ENCODE measurements at regions not wholly inside any gene's neighbourhood (a gene's known extent, or its start where the extent isn't known, plus 50 kb on each side); places are given as distances from the start of the nearest gene placed in this dataset.

GRCh38 chr15:73001840-73002239 is 50.4 kb upstream of the NEO1 start:
- DNase-seq (ENCODE audit: low read depth in 2 of 2): no peak

DNA sequence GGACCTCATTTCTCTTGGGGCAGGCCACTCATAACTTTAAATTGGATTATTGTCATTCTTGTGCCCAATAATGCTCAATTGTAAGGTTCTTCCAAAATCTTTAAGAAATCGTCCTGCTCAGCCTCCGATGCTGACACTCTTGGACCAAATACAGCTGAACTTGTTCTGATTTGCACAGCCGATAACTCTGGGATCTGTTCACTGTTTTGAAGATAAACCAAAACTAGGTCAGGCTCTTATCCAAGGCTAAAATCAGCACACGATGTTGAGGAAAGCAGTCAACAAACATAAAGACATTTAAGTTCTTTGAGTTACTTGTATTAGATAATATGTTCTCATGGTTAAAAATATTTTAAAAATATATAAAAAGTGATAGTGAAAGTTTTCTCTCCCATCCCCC is 52.0 kb upstream of the NEO1 start:
- no peak for DNase-seq (ENCODE audit: low read depth in 2 of 2)

DNA sequence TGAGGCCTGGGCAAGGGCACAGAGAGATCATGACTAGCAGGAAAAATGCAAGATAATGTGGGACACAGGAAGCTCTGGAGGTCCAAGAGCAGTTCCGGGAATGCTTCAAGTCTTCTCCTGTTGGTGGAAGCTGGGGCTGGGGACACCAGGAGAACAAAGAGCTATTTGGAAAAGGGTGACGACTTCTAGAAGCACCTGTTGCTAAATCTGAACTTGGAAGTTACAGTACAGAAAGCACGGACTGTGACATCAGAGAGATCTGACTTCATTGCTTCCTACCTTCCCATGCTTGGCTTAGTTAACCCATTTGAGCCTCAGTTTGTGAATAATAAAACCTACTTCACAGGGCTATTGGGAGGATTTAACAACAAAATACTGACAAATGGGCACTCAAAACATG is 52.7 kb upstream of the NEO1 start:
- no peak for DNase-seq (ENCODE audit: low read depth in 2 of 2)

- no peak for DNase-seq (ENCODE audit: low read depth in 2 of 2)
Measured at GRCh38 chr15:72998681-72999466, 53.4 kb upstream of the NEO1 start.

DNA sequence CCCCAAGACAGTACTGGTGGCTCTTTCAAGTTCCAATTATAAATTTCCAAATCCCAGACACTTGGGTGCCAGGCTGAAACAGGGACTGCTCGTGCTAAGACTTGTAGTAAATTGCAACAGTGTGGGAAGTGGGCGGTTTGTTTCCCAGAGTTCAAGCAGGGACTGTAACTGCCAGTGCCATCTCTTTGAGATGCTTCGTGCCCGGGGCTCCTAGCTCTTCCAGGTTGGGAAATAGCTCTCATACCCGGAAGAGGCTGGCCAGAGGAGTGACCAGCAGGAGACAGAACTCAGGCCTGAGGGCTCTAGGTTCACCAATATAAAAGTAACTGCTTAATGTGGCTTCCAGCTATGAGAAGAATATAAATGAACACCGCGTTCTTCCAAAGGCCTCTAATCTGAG is 54.0 kb upstream of the NEO1 start:
- DNase-seq (ENCODE audit: low read depth in 2 of 2): no peak

DNA sequence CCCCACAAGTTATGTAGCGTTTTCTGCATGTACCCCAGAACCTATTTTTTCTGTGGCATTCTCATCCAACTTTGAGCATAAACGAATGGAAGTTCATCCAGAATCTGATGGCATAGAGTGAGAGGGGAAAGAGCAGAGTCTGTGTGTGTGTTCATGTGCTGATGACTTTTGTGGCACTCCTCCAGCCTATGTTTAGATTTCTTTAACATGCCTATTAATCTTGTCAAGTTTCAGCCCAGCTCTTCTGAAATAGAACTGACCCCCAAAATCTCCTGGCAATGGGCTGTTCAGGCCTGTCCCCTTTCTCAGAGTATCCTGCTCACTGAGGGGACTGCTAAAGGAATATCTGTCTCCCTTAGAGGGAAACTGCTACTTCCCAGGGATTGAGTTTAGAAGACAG is 56.4 kb upstream of the NEO1 start:
- no peak for DNase-seq (ENCODE audit: low read depth in 2 of 2)

GRCh38 chr15:72994534-72995177 is 57.6 kb upstream of the NEO1 start:
- no peak for DNase-seq (ENCODE audit: low read depth in 2 of 2)

DNA sequence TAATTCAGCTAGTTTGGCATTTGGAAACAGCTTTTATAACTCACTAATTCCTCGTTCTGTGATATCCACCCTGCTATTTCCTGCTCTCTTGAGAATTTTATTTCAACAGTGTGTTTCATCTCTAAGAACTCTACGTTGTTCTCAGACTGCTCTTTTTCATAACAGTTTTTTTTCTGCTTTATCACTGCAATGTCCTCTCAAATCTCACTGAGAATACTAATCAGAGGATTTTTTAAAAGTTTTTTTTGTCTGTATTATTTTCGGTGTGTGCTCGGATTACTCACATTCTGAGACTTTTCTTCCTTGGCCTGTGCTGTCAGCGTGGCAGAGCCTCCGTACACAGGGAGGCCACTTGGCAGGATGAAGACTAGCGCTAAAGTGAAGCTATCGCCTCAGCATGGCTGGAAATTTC is 59.4 kb upstream of the NEO1 start:
- no peak for DNase-seq (ENCODE audit: low read depth in 2 of 2)

- no peak for DNase-seq (ENCODE audit: low read depth in 2 of 2)
Measured at GRCh38 chr15:72991026-72991425, 61.2 kb upstream of the NEO1 start.

GRCh38 chr15:72983801-72984545 is 68.3 kb upstream of the NEO1 start:
- no peak for DNase-seq (ENCODE audit: low read depth in 2 of 2)

GRCh38 chr15:72982714-72983113 is 69.5 kb upstream of the NEO1 start:
- DNase-seq (ENCODE audit: low read depth in 2 of 2): no peak

DNA sequence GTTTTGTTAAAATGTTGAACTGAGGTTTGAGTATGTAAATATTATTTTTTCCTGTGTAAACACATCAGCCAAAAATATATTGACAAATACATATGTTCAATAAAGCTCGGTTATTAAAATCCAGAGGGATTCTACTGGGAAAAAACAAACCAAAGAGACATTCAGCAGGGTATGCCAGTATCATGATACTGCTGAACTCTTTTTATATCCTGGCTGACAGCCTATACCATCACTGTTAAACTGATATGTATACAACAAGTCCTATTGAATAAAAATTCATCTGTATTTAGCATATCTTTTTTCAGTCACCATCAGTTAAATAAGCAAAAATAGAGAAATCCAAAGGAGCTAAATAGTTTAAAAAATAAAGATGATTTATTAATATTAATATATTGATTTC is 71.6 kb upstream of the NEO1 start:
- no peak for DNase-seq (ENCODE audit: low read depth in 2 of 2)

GRCh38 chr15:72979791-72980190 is 72.5 kb upstream of the NEO1 start:
- no peak for DNase-seq (ENCODE audit: low read depth in 2 of 2)

- no peak for DNase-seq (ENCODE audit: low read depth in 2 of 2)
Measured at GRCh38 chr15:72979308-72979707, 73.0 kb upstream of the NEO1 start.

DNA sequence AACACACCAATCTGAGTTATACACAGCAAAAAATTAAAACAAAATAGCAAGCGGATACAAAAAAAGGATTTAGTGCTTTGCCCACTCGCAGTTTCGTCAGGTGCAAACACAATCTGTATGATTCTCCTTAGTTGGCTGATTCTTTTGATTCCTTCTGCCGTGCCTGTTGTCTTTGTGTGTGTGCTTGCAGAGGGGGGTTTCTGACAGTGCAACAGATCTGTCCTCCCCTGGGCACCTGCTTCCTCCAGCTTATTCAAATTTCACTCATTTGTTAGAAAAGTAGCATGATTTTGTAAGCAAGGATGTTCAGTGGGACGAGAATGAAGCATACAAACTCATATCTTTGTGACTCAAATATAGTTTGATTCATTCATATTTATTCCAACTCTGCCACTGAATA is 74.0 kb upstream of the NEO1 start:
- no peak for DNase-seq (ENCODE audit: low read depth in 2 of 2)

DNA sequence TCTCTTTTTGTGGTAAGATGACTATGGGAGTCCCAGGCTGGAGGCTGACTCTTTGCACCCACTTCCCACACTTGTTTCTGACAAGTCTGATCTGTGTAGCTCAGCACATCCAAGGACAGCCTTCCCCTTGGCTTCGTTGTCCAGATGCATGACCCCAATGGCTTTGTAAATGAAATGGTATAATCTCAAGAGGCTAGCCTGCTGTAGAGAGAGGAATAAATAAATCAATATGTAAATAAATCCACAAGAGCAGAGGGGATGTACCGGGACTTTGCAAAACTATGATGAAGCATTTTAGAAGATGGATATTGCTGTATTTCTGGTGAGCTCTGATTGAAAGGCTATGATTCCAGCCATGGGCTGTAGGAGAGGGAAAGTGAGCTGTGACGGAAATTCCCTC is 79.9 kb upstream of the NEO1 start:
- DNase-seq (ENCODE audit: low read depth in 2 of 2): no peak

- DNase-seq (ENCODE audit: low read depth in 2 of 2): no peak
Measured at GRCh38 chr15:72971766-72972165, 80.5 kb upstream of the NEO1 start.

DNA sequence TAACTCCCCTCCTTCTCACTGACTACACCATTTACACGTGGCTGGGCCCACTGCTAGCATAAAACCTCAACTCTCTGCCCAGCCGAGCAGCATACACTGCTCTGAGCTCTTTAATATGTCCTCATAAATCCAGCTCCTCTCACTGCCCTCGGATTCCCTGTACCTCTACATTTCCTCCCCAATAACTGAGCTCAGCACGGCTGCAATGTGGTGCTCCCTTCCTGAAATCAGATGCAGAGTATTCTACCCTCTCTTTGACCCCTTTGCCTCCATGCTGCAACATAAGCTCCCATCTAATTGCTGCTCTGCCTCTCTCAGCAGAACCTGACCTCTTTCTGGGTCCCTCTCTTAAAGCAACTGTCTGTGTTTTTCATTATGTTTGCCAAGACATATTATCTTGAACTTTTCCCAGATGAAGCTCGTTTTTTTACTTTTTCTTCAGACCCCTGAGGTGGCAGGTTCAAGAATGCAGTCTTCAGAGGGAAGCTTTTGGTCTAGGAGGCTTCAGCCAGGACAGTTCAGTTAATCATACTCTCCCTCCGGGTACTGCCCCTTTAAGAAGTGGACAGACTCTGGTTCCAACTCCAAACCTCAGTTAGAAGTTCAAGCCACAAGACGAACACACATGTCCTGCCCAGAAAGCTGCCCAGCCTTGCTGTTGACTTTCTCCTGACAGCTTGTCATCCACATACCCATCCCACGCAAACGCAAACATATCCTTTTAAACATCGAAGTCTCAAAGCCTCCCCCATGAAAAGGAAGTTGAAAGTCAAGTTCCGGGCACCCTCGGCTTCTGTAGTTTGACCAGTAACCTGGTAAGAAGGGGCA is 81.1 kb upstream of the NEO1 start:
- DNase-seq (ENCODE audit: low read depth in 2 of 2): no peak

DNA sequence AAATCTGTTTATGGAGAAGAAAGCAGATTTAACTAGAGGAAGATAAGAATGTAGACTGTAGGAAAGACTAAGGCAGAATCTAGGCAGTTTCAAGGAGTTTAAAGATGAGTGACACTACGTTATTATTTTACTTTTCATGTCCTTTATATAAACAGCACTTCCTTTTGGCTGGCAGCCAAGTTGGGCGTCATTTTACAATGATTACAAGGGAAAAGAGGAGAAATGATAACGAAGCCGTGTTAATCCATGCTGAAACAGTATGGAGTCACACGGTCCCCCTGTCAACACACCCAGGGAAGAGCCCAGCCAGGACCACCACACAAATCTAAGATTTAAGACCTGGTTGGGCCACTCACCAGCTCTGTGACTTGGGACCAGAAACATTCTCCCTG is 83.7 kb upstream of the NEO1 start:
- DNase-seq (ENCODE audit: low read depth in 2 of 2): no peak

DNA sequence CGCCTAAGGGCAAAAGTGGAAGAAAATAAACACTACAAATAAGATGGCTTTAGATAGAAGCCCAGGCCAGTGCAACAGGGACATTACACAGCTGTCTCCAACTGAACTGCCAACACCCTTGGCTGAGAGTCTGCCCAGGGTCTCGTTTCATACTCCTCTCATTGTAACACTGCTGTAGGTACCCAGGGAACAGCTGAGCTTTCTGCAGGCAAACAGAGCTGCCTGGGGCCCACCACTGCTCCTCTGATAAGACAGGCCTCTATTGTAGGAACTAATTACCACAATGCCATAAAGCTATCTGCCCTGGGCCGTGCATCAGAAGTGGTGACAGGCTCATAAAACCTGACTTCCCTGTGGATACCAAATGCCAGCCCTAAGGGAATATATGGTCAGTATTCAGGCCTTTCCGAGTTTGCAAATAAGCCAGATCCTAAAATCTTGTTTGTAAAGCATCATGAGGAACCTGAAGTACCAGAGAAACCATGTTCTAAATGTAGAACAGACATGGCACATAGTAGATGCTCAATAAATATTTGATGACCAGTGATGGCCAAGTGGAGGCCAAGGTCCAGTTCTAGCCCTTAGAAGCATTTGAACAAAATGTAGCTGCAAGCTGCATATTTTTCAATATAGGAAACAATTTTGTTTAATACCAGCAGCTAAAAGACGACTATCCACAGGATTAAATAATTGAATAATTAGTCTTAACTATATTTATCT is 84.3 kb upstream of the NEO1 start:
- no peak for DNase-seq (ENCODE audit: low read depth in 2 of 2)

- DNase-seq (ENCODE audit: low read depth in 2 of 2): peak in 1 of 2 donors; percentile 19
Measured at GRCh38 chr15:72967397-72967796, 84.9 kb upstream of the NEO1 start.

Data from stimulated activated CD8-positive, alpha-beta memory T cell treated with anti-CD3 and anti-CD28 coated beads, Interleukin-7, amount 100 ng/mL, for 4 hours (primary cell).